ENCODE measurements at regions not wholly inside any gene's neighbourhood (a gene's known extent, or its start where the extent isn't known, plus 50 kb on each side); places are given as distances from the start of the nearest gene placed in this dataset.

DNA sequence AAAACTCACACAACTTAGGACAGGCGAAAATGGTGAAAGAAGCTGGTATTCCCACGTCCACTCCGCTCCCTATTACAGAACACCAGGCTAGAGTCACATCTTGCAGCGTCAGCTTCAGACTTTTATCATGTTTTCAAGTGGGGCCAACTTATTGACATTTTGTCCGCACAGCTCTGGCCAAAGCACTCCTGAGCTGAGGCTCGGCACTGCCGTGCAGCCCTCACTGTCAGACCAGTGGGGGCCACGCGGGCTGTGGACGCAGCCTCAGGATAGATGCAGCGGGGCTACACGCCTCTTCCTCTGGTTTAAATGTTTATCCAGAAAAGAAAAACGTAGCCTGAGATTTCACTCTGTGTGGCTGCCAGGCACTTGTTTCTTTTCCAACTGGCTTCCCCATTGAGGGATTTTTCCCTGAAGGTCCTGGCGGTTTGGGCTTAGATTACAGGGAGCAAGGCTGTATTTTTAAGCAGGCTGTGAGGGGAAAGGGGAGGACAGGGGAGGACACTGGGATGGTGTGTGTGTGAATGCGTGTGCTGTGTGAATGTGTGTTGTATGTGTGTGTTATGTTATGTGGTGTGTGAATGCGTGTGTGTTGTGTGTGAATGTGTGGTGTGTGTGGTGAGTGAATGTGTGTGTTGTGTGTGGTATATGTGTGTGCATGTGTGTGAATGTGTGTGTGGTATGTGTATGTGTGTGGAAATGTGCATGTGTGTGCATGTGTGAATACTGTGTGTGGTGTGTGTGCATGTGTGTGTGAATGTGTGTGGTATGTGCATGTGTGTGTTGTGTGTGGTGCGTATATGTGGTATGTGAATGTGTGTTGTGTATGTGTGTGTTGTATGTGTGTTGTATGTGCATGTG is 267.6 kb downstream of the DCDC2C start:
- BruUV-seq (replicated peaks) = no TSS peak
- RAD21 ChIA-PET (ENCODE audit: low non-redundant PET in 1 of 2, low total read pairs in 2 of 2, uncharacterized antibody in 2 of 2, unreplicated experiment in 2 of 2) = no interaction called here

DNA sequence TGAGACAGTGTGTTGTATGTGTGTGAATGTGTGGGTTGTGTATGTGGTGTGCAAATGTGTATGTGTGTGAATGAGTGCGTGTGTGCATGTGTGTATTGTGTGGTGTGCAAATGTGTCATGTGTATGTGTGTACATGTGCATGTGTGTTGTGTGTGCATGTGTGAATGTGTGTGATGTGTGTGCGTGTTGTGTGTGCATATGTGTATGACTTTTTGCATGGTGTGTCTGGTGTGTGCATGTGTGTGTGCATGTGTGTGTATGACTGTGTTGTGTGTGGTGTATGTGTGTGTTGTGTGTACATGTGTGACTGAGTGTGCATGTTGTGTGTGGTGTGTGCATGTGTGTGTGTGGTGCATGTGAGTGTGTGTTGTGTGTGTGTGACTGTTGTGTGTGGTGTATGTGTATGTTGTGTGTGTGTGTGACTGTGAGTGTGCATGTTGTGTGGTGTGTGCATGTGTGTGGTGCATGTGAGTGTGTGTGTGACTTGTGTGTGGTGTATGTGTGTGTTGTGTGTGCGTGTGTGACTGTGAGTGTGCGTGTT is 268.3 kb downstream of the DCDC2C start:
- CTCF ChIA-PET = no interaction called here
- no peak for DNase-seq (ENCODE audit: low read depth, low spot score)
- peaks cover 10% of the 10 kb centered on the region in 2 experiments; a peak in 2 of 4 replicates for H3K9me3 ChIP-seq (ENCODE audit: control insufficient read depth in 1 of 2, insufficient read depth in 1 of 2, low read depth in 1 of 2, low read length in 2 of 2)

More for the DNA sequence above, 267.6 kb downstream of the DCDC2C start:
- Histone ChIP-seq H3K4me1 (ENCODE audit: control insufficient read depth in 1 of 2, insufficient read depth in 2 of 2, low read length in 2 of 2) (no peaks in the 10 kb centered on the region), H3K27ac (ENCODE audit: low read depth, low read length) (no peak overlapping the region), H3K9me2 (ENCODE audit: insufficient read depth) (no peaks in the 10 kb centered on the region), H3K9me3 (ENCODE audit: control insufficient read depth in 1 of 2, insufficient read depth in 1 of 2, low read depth in 1 of 2, low read length in 2 of 2) (peaks cover 10% of the 10 kb centered on the region in 2 experiments; a peak in 2 of 4 replicates), H3K36me3 (ENCODE audit: control insufficient read depth in 1 of 2, insufficient read depth in 2 of 2, low read length in 2 of 2) (no peaks in the 10 kb centered on the region), H4K20me1 (ENCODE audit: insufficient read depth) (no peaks in the 10 kb centered on the region), H3K27me3 (ENCODE audit: insufficient read depth, low read length) (no peaks in the 10 kb centered on the region), H3K79me2 (ENCODE audit: insufficient read depth, low read length) (no peaks in the 10 kb centered on the region), H3K4me3 (replicated peaks in 1 of 2; ENCODE audit: low read depth in 1 of 2, low read length in 2 of 2) (no peak overlapping the region), H2AFZ (ENCODE audit: low read depth, low read length, poor library complexity, severe bottlenecking) (no peak overlapping the region), H3K9ac (ENCODE audit: low read length) (no peak overlapping the region), H3K4me2 (ENCODE audit: low read length) (no peak overlapping the region)
- CTCF ChIA-PET = no interaction called here
- DNase-seq (ENCODE audit: low read depth, low spot score) = no peak
- no peak for ATAC-seq
- TF ChIP-seq EZH2 (IDR thresholded peaks at IDR 0.05) = no peak
- TF ChIP-seq, protein P1, sequence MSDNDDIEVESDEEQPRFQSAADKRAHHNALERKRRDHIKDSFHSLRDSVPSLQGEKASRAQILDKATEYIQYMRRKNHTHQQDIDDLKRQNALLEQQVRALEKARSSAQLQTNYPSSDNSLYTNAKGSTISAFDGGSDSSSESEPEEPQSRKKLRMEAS (IDR thresholded peaks at IDR 0.05) = no peak
- no peak for TF ChIP-seq POLR2A (IDR thresholded peaks at IDR 0.05; ENCODE audit: borderline replicate concordance, extremely low read depth, insufficient read depth, insufficient read length)
- TF ChIP-seq ZFX (IDR thresholded peaks at IDR 0.05) = no peak
- no peak for TF ChIP-seq SRF (IDR thresholded peaks at IDR 0.05; ENCODE audit: low read depth)
- TF ChIP-seq SP1 (IDR thresholded peaks at IDR 0.05; ENCODE audit: low read depth) = no peak
- POLR2A ChIA-PET = no interaction called here
- intact Hi-C loops (cut with micrococcal nuclease) = no loop called here

More for the DNA sequence above, 268.3 kb downstream of the DCDC2C start:
- no peak overlapping the region for H2AFZ ChIP-seq (ENCODE audit: low read depth, low read length, poor library complexity, severe bottlenecking)
- no peaks in the 10 kb centered on the region for H4K20me1 ChIP-seq (ENCODE audit: insufficient read depth)
- intact Hi-C loops (cut with micrococcal nuclease) = no loop called here
- RAD21 ChIA-PET (ENCODE audit: low non-redundant PET in 1 of 2, low total read pairs in 2 of 2, uncharacterized antibody in 2 of 2, unreplicated experiment in 2 of 2) = no interaction called here
- no peaks in the 10 kb centered on the region for H3K36me3 ChIP-seq (ENCODE audit: control insufficient read depth in 1 of 2, insufficient read depth in 2 of 2, low read length in 2 of 2)
- no TSS peak for BruUV-seq (replicated peaks)
- no peak for ATAC-seq
- H3K27me3 ChIP-seq (ENCODE audit: insufficient read depth, low read length) = no peaks in the 10 kb centered on the region
- H3K4me3 ChIP-seq (replicated peaks in 1 of 2; ENCODE audit: low read depth in 1 of 2, low read length in 2 of 2) = no peak overlapping the region
- TF ChIP-seq EZH2phosphoT487 (IDR thresholded peaks at IDR 0.05; ENCODE audit: borderline replicate concordance) (no peak), JUND (IDR thresholded peaks at IDR 0.05) (no peak), SRF (IDR thresholded peaks at IDR 0.05; ENCODE audit: low read depth) (no peak), RAD21 (IDR thresholded peaks at IDR 0.05; ENCODE audit: low read depth) (no peak)
- TF ChIP-seq, protein P2, sequence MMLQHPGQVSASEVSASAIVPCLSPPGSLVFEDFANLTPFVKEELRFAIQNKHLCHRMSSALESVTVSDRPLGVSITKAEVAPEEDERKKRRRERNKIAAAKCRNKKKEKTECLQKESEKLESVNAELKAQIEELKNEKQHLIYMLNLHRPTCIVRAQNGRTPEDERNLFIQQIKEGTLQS (IDR thresholded peaks at IDR 0.05) = no peak
- no peak overlapping the region for H3K27ac ChIP-seq (ENCODE audit: low read depth, low read length)
- no peaks in the 10 kb centered on the region for H3K4me1 ChIP-seq (ENCODE audit: control insufficient read depth in 1 of 2, insufficient read depth in 2 of 2, low read length in 2 of 2)
- no peaks in the 10 kb centered on the region for H3K9me2 ChIP-seq (ENCODE audit: insufficient read depth)
- no peaks in the 10 kb centered on the region for H3K79me2 ChIP-seq (ENCODE audit: insufficient read depth, low read length)
- POLR2A ChIA-PET = no interaction called here
- H3K9ac ChIP-seq (ENCODE audit: low read length) = no peak overlapping the region
- H3K4me2 ChIP-seq (ENCODE audit: low read length) = no peak overlapping the region
